ENCODE measurements at regions not wholly inside any gene's neighbourhood (a gene's known extent, or its start where the extent isn't known, plus 50 kb on each side); places are given as distances from the start of the nearest gene placed in this dataset.

GRCh38 chr1:224519874-224520273, 85.3 kb upstream of the WDR26 start:
- Histone ChIP-seq H3K27ac (ENCODE audit: low read depth, low read length) (no peak overlapping the region), H3K23ac (ENCODE audit: insufficient read length) (no peak overlapping the region), H3K79me2 (ENCODE audit: control insufficient read depth in 1 of 2, insufficient read depth in 2 of 2, low read length in 2 of 2) (no peaks in the 10 kb centered on the region), H3K9me3 (ENCODE audit: insufficient read depth in 2 of 2, low read depth in 1 of 2, low read length in 1 of 2) (no peaks in the 10 kb centered on the region; a peak in 1 of 4 replicates), H3K4me2 (ENCODE audit: insufficient read depth in 1 of 2, low read depth in 2 of 2, low read length in 2 of 2) (no peak overlapping the region), H3K27me3 (replicated peaks in 1 of 4; ENCODE audit: control insufficient read depth in 3 of 4, extremely low read depth in 1 of 4, insufficient read depth in 3 of 4, low read length in 3 of 4) (no peaks in the 10 kb centered on the region), H3K18ac (ENCODE audit: extremely low read depth, low read length) (no peak overlapping the region), H3K36me3 (ENCODE audit: control insufficient read depth in 2 of 4, insufficient read depth in 4 of 4, low read length in 3 of 4) (no peaks in the 10 kb centered on the region), H4K91ac (replicated peaks; ENCODE audit: insufficient read length, low read length) (no peak overlapping the region), H3K4me3 (ENCODE audit: extremely low read depth in 1 of 4, insufficient read depth in 2 of 4, low read depth in 3 of 4, low read length in 4 of 4) (no peak overlapping the region), H2BK15ac (ENCODE audit: low read length) (no peak overlapping the region), H4K20me1 (replicated peaks in 1 of 2; ENCODE audit: control insufficient read depth in 1 of 2, insufficient read depth in 2 of 2, low read length in 2 of 2) (no peaks in the 10 kb centered on the region), H2BK120ac (replicated peaks; ENCODE audit: low read depth, low read length) (no peak overlapping the region), H2AK5ac (ENCODE audit: low read depth, low read length) (no peak overlapping the region), H3K4me1 (replicated peaks in 1 of 4; ENCODE audit: control insufficient read depth in 3 of 4, insufficient read depth in 4 of 4, low read length in 3 of 4) (no peaks in the 10 kb centered on the region), H2AFZ (ENCODE audit: low read length) (no peak overlapping the region), H4K8ac (ENCODE audit: extremely low read depth, insufficient read depth, low read length) (no peak overlapping the region), H3K4ac (replicated peaks; ENCODE audit: insufficient read length, low read depth, low read length) (no peak overlapping the region), H2BK20ac (ENCODE audit: low read length) (no peak overlapping the region), H3K79me1 (ENCODE audit: low read depth, low read length) (no peaks in the 10 kb centered on the region), H3K56ac (replicated peaks; ENCODE audit: insufficient read length, low read depth, low read length) (no peak overlapping the region), H3K9ac (replicated peaks in 1 of 4; ENCODE audit: extremely low read depth in 1 of 4, low read depth in 3 of 4, low read length in 3 of 4) (no peak overlapping the region), H2BK12ac (ENCODE audit: low read depth, low read length) (no peak overlapping the region), H3K14ac (ENCODE audit: insufficient read length) (no peak overlapping the region), H4K5ac (ENCODE audit: insufficient read length, low read depth, low read length) (no peak overlapping the region), H2BK5ac (ENCODE audit: low read depth, low read length) (no peak overlapping the region), H3K23me2 (ENCODE audit: low read depth, low read length) (no peaks in the 10 kb centered on the region)
- TF ChIP-seq SUZ12 (IDR thresholded peaks at IDR 0.05; ENCODE audit: low read length) (no peak), SIN3A (conservative IDR thresholded peaks at IDR 0.05 in 1 of 2, IDR thresholded peaks at IDR 0.05 in 1 of 2; ENCODE audit: low read depth in 1 of 2, low read length in 2 of 2) (no peak), GTF2F1 (IDR thresholded peaks at IDR 0.05; ENCODE audit: borderline replicate concordance, low read depth, low read length) (no peak), ASH2L (IDR thresholded peaks at IDR 0.05; ENCODE audit: low read length) (no peak), JUND (IDR thresholded peaks at IDR 0.05; ENCODE audit: low read length) (no peak), ZNF274 (IDR thresholded peaks at IDR 0.05; ENCODE audit: borderline replicate concordance, extremely low read depth, low read length) (no peak), TEAD4 (IDR thresholded peaks at IDR 0.05; ENCODE audit: low read depth, low read length) (no peak), PHF8 (conservative IDR thresholded peaks at IDR 0.05; ENCODE audit: low read depth, low read length) (no peak), NRF1 (IDR thresholded peaks at IDR 0.05; ENCODE audit: low read depth, low read length) (no peak), SP2 (IDR thresholded peaks at IDR 0.05; ENCODE audit: low read length) (no peak), SIRT6 (IDR thresholded peaks at IDR 0.05; ENCODE audit: low read length) (no peak), CTCF (IDR thresholded peaks at IDR 0.05; ENCODE audit: control extremely low read depth in 1 of 3, insufficient read depth in 1 of 3, low read depth in 1 of 3, low read length in 3 of 3) (no peak)
- ChIA-PET POLR2A (ENCODE audit: partially characterized antibody) (interaction anchor here (0.7 kb wide), 1 partner anchor 20 kb away, joined by 3 read pairs; no protein-coding TSS in a partner anchor), CTCF (ENCODE audit: partially characterized antibody) (interaction anchor here (0.9 to 2.7 kb wide), 5 partner anchors 63 to 382 kb away, joined by 3 to 11 read pairs (median 3); partner anchors contain the start of gene CNIH3)
- DNase-seq (ENCODE audit: low read depth in 1 of 2, low spot score in 2 of 2) (no peak), FAIRE-seq (no peak)

Data from H1 (cell line).